ENCODE measurements at regions not wholly inside any gene's neighbourhood (a gene's known extent, or its start where the extent isn't known, plus 50 kb on each side); places are given as distances from the start of the nearest gene placed in this dataset.

- DNase-seq, result peak; percentile 81 to 88 (median 87)
Observed at GRCh38 chr3:70120357-70120966, 120.9 kb downstream of the SAMMSON start.

DNA sequence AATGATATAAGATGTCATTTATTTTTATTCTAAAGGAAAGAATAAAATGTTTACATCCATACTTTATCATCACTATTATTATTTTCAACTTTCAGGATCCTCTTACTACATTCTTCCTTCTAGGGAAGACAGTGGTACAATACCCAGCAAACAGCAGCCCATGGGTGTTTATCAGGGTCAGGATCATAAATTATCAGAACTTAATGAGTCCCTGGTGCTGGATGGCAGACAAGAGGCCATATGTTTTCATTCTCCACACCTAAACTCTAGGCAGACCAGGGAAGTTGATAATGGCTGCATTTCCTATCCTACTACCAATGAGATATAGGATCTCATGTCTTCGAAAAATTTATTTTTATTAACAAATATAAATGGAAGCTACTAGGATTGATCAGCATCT lies 127.7 kb downstream of the SAMMSON start:
- no peak for DNase-seq

DNA sequence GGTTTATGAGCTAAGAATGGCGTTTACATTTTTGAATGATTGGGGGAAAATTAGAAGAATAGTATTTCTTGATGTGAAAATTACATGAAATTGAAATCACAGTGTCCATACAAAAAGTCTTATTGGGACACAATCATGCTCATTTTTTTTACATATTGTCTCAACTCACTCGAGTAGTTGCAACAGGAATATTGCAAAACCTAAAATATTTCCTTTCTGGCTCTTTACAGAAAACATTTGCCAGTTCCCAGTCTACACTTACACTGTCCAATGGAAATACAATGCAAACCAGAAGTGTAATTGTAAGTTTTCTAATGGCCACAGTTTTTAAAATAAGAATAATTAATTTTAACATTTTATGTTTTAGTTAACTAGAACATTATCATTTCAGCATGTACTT lies 137.8 kb downstream of the SAMMSON start:
- DNase-seq, result peak in 1 of 3 donors; percentile 7

DNA sequence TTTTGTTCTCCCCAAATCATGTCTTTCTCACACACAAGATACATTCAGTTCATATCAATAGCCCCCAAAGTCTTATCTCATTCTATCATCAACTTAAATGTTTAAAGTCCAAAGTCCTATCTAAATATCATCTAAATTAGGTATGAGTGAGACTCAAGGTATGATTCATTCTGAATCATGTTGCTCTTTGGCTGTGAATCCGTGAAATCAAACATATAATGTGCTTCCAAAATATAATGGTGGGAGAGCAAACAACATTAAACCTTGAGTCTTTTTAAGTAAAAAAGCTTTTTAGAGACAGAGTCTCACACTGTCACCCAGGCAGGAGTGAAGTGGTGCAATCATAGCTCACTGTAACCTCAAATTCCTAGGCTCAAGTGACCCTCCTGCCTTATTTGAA lies 139.1 kb downstream of the SAMMSON start:
- DNase-seq, result no peak
